OCI-LY1 (cell line): ENCODE measurements at regions not wholly inside any gene's neighbourhood (a gene's known extent, or its start where the extent isn't known, plus 50 kb on each side); places are given as distances from the start of the nearest gene placed in this dataset.
"Not testable (repeated sequence)": the region's sequence is repeated elsewhere in the genome, so short reads cannot be mapped to it uniquely, and the experiment has no call there.

Experiments used
- H2AFZ ChIP-seq: fragments of 200-600 bp; sonication (generic), shearing (Covaris generic); 2 replicates; pipeline ENCODE4 v1.6.0; 2014; ENCODE audit warnings: antibody characterized with exemption, mild to moderate bottlenecking, low read length
- H3F3A ChIP-seq: fragments of 200-600 bp; sonication (generic), shearing (Covaris generic); 2 replicates; pipeline ENCODE4 v1.6.0; 2014; ENCODE audit warnings: mild to moderate bottlenecking, antibody characterized with exemption, low read length, moderate library complexity; ENCODE audit not compliant: insufficient read depth
- H3K27ac ChIP-seq: fragments of 200-600 bp; sonication (generic); 2 replicates; pipeline ENCODE4 v1.5.1; 2014; ENCODE audit warnings: low read length, mixed run types, mild to moderate bottlenecking, low read depth; ENCODE audit not compliant: poor library complexity, severe bottlenecking
- H3K27me3 ChIP-seq: fragments of 200-600 bp; sonication (generic); 2 replicates; pipeline ENCODE4 v1.6.0; 2014; ENCODE audit warnings: antibody characterized with exemption, mild to moderate bottlenecking, low read length, moderate library complexity; ENCODE audit not compliant: insufficient read depth
- H3K36me3 ChIP-seq: fragments of 200-600 bp; sonication (generic); 2 replicates; pipeline ENCODE4 v1.6.1; 2014; ENCODE audit warnings: mild to moderate bottlenecking, antibody characterized with exemption, low read length, moderate library complexity, mixed read lengths; ENCODE audit not compliant: insufficient read depth
- H3K4me1 ChIP-seq: fragments of 200-600 bp; sonication (generic); 2 replicates; pipeline ENCODE4 v1.5.1; 2014; ENCODE audit warnings: mild to moderate bottlenecking, low read length, moderate library complexity; ENCODE audit not compliant: insufficient read depth, severe bottlenecking
- H3K4me2 ChIP-seq: fragments of 200-600 bp; sonication (generic), shearing (Covaris generic); 2 replicates; pipeline ENCODE4 v1.6.1; 2014; ENCODE audit warnings: low read length
- H3K4me3 ChIP-seq: fragments of 200-600 bp; sonication (generic); 2 replicates; pipeline ENCODE4 v1.5.1; 2014; ENCODE audit warnings: low read length, low read depth, mild to moderate bottlenecking, mixed read lengths; ENCODE audit not compliant: poor library complexity, severe bottlenecking
- H3K79me2 ChIP-seq: fragments of 200-600 bp; shearing (Covaris generic); 2 replicates; pipeline ENCODE4 v1.6.1; 2016; ENCODE audit warnings: mixed run types, low read length, mixed read lengths; ENCODE audit not compliant: insufficient read depth
- H3K9ac ChIP-seq: fragments of 200-600 bp; sonication (generic), shearing (Covaris generic); 2 replicates; pipeline ENCODE4 v1.6.1; 2014; ENCODE audit warnings: mild to moderate bottlenecking, low read length, mixed read lengths
- H3K9me2 ChIP-seq: fragments of 200-600 bp; sonication (generic), shearing (Covaris generic); 2 replicates; pipeline ENCODE4 v1.6.1; 2014; ENCODE audit warnings: low read depth, mild to moderate bottlenecking, low read length, mixed read lengths
- H3K9me3 ChIP-seq: fragments of 200-600 bp; shearing (Covaris generic); 2 replicates; pipeline ENCODE4 v1.6.1; 2014; ENCODE audit warnings: low read length, mixed read lengths
- H4K20me1 ChIP-seq: fragments of 200-600 bp; sonication (generic), shearing (Covaris generic); 2 replicates; pipeline ENCODE4 v1.6.0; 2016; ENCODE audit warnings: mild to moderate bottlenecking, low read length; ENCODE audit not compliant: insufficient read depth
- EZH2 ChIP-seq: fragments of 200-600 bp; sonication (generic), shearing (Covaris generic); IDR thresholded peaks from 2 replicates; pipeline ENCODE4 v1.8.0; 2017; ENCODE audit warnings: borderline replicate concordance, mixed run types, mild to moderate bottlenecking, antibody characterized with exemption, low read length, moderate library complexity, mixed read lengths
- TF ChIP-seq, protein P1 (sequence below): fragments of 200-600 bp; sonication (generic), shearing (Covaris generic); IDR thresholded peaks from 2 replicates; pipeline ENCODE4 v1.5.1; 2017; ENCODE audit warnings: mild to moderate bottlenecking, antibody characterized with exemption, low read length, moderate library complexity, mixed read lengths

DNA sequence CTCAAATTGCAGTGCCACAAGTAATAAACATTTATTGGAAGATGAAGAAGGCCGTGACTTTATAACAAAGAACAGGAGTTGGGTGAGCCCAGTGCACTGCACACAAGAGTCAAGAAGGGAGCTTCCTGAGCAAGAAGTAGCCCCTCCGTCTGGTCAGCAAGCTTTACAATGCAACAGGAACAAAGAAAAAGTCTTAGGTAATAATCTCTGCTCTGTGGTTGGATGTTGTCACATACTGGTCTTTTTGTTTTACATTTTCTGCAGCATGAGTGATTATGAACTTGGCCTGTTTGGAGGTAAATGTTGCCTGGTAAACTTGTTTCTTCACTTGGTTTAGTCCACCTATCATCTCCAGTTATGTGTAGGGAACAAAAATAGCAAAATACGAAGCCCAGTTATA, 157.2 kb downstream of the KDM5D start:
- no peaks in the 10 kb centered on the region for H3K27me3 ChIP-seq
- H3K9ac ChIP-seq = no peak overlapping the region
- no peaks in the 10 kb centered on the region for H3K79me2 ChIP-seq
- no peak overlapping the region for H2AFZ ChIP-seq
- H3K4me2 ChIP-seq = no peak overlapping the region
- no peak overlapping the region for H3K27ac ChIP-seq
- H3K9me3 ChIP-seq = no peaks in the 10 kb centered on the region
- no peaks in the 10 kb centered on the region for H3K4me1 ChIP-seq
- no peaks in the 10 kb centered on the region for H3K9me2 ChIP-seq
- TF ChIP-seq, protein P1, sequence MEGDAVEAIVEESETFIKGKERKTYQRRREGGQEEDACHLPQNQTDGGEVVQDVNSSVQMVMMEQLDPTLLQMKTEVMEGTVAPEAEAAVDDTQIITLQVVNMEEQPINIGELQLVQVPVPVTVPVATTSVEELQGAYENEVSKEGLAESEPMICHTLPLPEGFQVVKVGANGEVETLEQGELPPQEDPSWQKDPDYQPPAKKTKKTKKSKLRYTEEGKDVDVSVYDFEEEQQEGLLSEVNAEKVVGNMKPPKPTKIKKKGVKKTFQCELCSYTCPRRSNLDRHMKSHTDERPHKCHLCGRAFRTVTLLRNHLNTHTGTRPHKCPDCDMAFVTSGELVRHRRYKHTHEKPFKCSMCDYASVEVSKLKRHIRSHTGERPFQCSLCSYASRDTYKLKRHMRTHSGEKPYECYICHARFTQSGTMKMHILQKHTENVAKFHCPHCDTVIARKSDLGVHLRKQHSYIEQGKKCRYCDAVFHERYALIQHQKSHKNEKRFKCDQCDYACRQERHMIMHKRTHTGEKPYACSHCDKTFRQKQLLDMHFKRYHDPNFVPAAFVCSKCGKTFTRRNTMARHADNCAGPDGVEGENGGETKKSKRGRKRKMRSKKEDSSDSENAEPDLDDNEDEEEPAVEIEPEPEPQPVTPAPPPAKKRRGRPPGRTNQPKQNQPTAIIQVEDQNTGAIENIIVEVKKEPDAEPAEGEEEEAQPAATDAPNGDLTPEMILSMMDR = no peak
- no peak for TF ChIP-seq EZH2
- H3F3A ChIP-seq = no peaks in the 10 kb centered on the region
- no peaks in the 10 kb centered on the region for H4K20me1 ChIP-seq
- H3K4me3 ChIP-seq = no peak overlapping the region
- peaks cover 22% of the 10 kb centered on the region; the same call in 1 of the 2 replicates for H3K36me3 ChIP-seq

DNA sequence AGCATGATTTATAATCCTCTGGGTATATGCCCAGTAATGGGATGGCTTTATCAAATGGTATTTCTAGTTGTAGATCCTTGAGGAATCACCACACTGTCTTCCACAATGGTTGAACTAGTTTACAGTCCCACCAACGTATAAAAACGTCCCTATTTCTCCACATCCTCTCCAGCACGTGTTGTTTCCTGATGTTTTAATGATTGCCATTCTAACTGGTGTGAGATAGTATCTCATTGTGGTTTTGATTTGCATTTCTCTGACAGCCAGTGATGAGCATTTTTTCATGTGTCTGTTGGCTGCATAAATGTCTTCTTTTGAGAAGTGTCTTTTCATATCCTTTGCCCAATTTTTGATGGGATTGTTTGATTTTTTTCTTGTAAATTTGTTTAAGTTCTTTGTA, 163.5 kb downstream of the KDM5D start:
- H2AFZ ChIP-seq, H3K4me2 ChIP-seq, H4K20me1 ChIP-seq, H3K9me2 ChIP-seq, H3K4me3 ChIP-seq, H3K9me3 ChIP-seq, H3K27ac ChIP-seq, H3K4me1 ChIP-seq, H3F3A ChIP-seq, H3K9ac ChIP-seq, H3K27me3 ChIP-seq: not testable (repeated sequence)
- H3K36me3 ChIP-seq = peaks cover 11% of the 10 kb centered on the region
- peaks cover 18% of the 10 kb centered on the region for H3K79me2 ChIP-seq

DNA sequence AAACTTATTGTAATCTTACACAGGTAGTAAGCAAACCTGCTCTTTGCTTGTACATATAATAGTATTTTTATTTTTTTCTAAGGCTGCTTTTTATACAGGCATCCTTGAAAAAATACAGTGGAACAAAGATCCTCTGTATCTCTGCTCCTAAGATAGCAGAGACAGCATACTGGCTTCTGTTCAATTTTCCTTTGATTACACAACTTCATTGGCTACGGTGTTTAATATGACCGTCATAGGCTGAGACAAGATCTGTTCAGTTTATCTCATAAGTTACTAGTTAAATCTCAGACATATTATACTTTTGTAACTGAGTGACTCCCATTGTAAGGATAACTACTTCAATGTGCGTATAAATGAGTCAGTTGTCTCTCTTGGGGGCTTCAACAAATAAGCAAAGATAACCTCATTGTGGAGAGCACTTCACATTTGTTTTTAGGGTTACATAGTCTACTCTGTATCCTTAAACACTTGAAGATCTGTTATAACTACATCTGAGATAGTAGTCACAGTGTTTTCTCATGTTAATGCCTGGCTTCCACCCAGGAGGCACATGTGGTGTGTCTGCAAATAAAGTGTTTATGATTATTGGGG, 166.1 kb downstream of the KDM5D start:
- Histone ChIP-seq H3K27me3 (no peaks in the 10 kb centered on the region), H3K9me3 (no peaks in the 10 kb centered on the region), H2AFZ (no peak overlapping the region), H3K9me2 (no peaks in the 10 kb centered on the region), H3K36me3 (peaks cover 14% of the 10 kb centered on the region), H3F3A (no peaks in the 10 kb centered on the region), H3K9ac (no peak overlapping the region), H3K79me2 (peaks cover 39% of the 10 kb centered on the region), H4K20me1 (no peaks in the 10 kb centered on the region), H3K4me1 (no peaks in the 10 kb centered on the region), H3K27ac (no peak overlapping the region), H3K4me2 (no peak overlapping the region), H3K4me3 (no peak overlapping the region)
- no peak for TF ChIP-seq EZH2
- TF ChIP-seq, protein P1 = no peak

DNA sequence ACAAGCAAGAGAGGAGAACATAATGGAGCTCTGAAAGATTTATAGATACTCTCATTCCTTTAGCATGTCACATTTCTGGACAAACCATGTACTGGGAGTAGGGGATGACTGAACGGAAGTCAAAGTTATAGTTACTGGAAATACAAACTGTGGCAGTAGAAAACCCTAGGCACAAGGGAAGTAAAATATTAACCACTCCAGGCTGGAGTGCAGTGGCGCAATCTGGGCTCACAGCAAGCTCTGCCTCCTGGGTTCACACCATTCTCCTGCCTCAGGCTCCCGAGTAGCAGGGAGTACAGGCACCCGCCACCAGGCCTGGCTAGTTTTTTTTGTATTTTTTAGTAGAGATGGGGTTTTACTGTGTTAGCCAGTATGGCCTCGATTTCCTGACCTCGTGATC, 167.3 kb downstream of the KDM5D start:
- peaks cover 47% of the 10 kb centered on the region for H3K79me2 ChIP-seq

More for the DNA sequence above, 167.3 kb downstream of the KDM5D start:
- H4K20me1 ChIP-seq = no peaks in the 10 kb centered on the region
- TF ChIP-seq, protein P1 = no peak
- TF ChIP-seq EZH2 = no peak
- no peaks in the 10 kb centered on the region for H3K4me1 ChIP-seq
- H3K27ac ChIP-seq = no peak overlapping the region
- no peak overlapping the region for H3K9ac ChIP-seq
- no peak overlapping the region for H3K4me3 ChIP-seq
- no peak overlapping the region for H2AFZ ChIP-seq
- H3K9me2 ChIP-seq = no peaks in the 10 kb centered on the region
- H3K36me3 ChIP-seq = peaks cover 14% of the 10 kb centered on the region
- no peaks in the 10 kb centered on the region for H3K27me3 ChIP-seq
- H3F3A ChIP-seq = no peaks in the 10 kb centered on the region
- H3K4me2 ChIP-seq = no peak overlapping the region
- no peaks in the 10 kb centered on the region for H3K9me3 ChIP-seq
